Muscle of leg (tissue), 3 donors: ENCODE measurements at regions not wholly inside any gene's neighbourhood (a gene's known extent, or its start where the extent isn't known, plus 50 kb on each side); places are given as distances from the start of the nearest gene placed in this dataset.

Experiments used
- DNase-seq: peaks from one replicate; pipeline ENCODE4 v3.0.0; 2013
- H3K27ac ChIP-seq: one replicate; pipeline ENCODE4 v1.5.1; 2013; ENCODE audit warnings: mild to moderate bottlenecking, low read length, control low read depth
- H3K27me3 ChIP-seq: one replicate; pipeline ENCODE4 v1.6.1; 2013; ENCODE audit warnings: low read length; ENCODE audit not compliant: control insufficient read depth, insufficient read depth
- H3K36me3 ChIP-seq: one replicate; pipeline ENCODE4 v1.6.1; 2013; ENCODE audit warnings: low read length; ENCODE audit not compliant: control insufficient read depth, insufficient read depth
- H3K4me1 ChIP-seq: one replicate; pipeline ENCODE4 v1.6.1; 2013; ENCODE audit warnings: low read length; ENCODE audit not compliant: control insufficient read depth, insufficient read depth
- H3K4me3 ChIP-seq: one replicate; pipeline ENCODE4 v1.5.1; 2013; ENCODE audit warnings: low read length, control low read depth
- H3K9me3 ChIP-seq: replicated peaks from 2 replicates; pipeline ENCODE4 v1.6.1; 2013; ENCODE audit warnings: low read depth, low read length; ENCODE audit not compliant: control insufficient read depth
- WGBS: methylation state at CpG from one replicate; pipeline ENCODE4 v1.1.5; 2013; ENCODE audit warnings: missing lambda C conversion rate; ENCODE audit not compliant: insufficient coverage; 5-methylcytosine and 5-hydroxymethylcytosine counted together

DNA sequence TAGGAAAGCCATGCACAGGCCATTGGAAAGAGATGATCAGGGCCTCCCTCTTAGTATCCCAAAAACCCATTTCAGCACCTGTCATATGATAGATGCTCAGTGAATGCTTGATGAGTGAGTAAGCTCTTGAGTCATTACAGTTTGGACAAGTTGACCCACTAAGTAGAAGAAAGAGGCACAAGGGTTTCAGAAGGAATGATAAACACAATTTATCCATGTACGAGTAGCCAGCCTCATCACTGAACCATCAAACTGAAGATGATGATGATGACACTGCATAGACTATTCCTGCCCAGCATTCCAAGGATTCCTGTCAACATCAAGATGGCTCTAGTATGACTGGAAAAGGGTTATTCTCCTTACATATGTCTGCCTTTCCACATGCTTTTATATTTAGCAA is 596.0 kb downstream of the BCL11A start:
- Histone ChIP-seq H3K36me3 (no peaks in the 10 kb centered on the region), H3K27ac (no peak overlapping the region), H3K4me3 (no peak overlapping the region), H3K9me3 (no peaks in the 10 kb centered on the region), H3K27me3 (no peaks in the 10 kb centered on the region), H3K4me1 (no peaks in the 10 kb centered on the region)
- no CpG with 5 or more reads among the region's 1 CpG for WGBS
- no peak for DNase-seq

- no peaks in the 10 kb centered on the region for H3K4me1 ChIP-seq
- H3K27ac ChIP-seq = no peak overlapping the region
- DNase-seq = no peak
- no peak overlapping the region for H3K4me3 ChIP-seq
- no peaks in the 10 kb centered on the region for H3K36me3 ChIP-seq
- no peaks in the 10 kb centered on the region for H3K9me3 ChIP-seq
- no peaks in the 10 kb centered on the region for H3K27me3 ChIP-seq
- 83% methylated on average over 1 of the region's 4 CpGs for WGBS
Observed at GRCh38 chr2:59956981-59957380, 596.5 kb downstream of the BCL11A start.

GRCh38 chr2:59947917-59948541 is 605.4 kb downstream of the BCL11A start:
- WGBS = 62% methylated on average over 6 of the region's 10 CpGs
- no peaks in the 10 kb centered on the region for H3K27me3 ChIP-seq
- no peaks in the 10 kb centered on the region for H3K9me3 ChIP-seq
- H3K4me3 ChIP-seq = no peak overlapping the region
- DNase-seq = no peak
- H3K4me1 ChIP-seq = no peaks in the 10 kb centered on the region
- no peaks in the 10 kb centered on the region for H3K36me3 ChIP-seq
- H3K27ac ChIP-seq = no peak overlapping the region

- WGBS = no CpG with 5 or more reads among the region's 3 CpGs
- DNase-seq = no peak
- Histone ChIP-seq H3K4me3 (no peak overlapping the region), H3K27me3 (no peaks in the 10 kb centered on the region), H3K9me3 (no peaks in the 10 kb centered on the region), H3K36me3 (no peaks in the 10 kb centered on the region), H3K4me1 (no peaks in the 10 kb centered on the region), H3K27ac (no peak overlapping the region)
Observed at GRCh38 chr2:59947209-59947608, 606.2 kb downstream of the BCL11A start.

DNA sequence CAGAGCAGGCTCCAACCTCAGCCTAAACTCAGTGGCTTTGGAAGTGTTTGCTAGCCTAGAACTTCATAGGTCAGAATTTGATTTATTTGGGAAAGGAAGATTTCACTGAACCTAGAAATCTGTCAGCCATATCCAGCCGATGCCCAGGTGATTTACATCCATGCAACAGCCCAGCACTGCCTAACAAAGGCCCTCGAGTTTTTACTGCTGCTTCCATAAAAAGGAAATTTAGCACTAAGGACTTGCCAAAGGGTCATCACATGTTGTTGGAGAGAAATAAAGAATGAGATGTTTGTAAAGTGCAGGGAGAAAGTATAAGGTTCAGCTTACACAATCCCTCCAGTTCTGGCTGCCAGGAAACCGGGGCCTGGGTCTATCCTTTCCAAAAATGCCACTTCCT is 614.2 kb downstream of the BCL11A start:
- H3K4me1 ChIP-seq = no peaks in the 10 kb centered on the region
- H3K9me3 ChIP-seq = no peaks in the 10 kb centered on the region
- DNase-seq = no peak
- no CpG with 5 or more reads among the region's 3 CpGs for WGBS
- no peak overlapping the region for H3K4me3 ChIP-seq
- H3K27me3 ChIP-seq = no peaks in the 10 kb centered on the region
- no peak overlapping the region for H3K27ac ChIP-seq
- H3K36me3 ChIP-seq = no peaks in the 10 kb centered on the region

- H3K4me3 ChIP-seq = no peak overlapping the region
- H3K36me3 ChIP-seq = no peaks in the 10 kb centered on the region
- H3K9me3 ChIP-seq = no peaks in the 10 kb centered on the region
- WGBS = no CpG with 5 or more reads among the region's 2 CpGs
- no peaks in the 10 kb centered on the region for H3K27me3 ChIP-seq
- H3K27ac ChIP-seq = no peak overlapping the region
- DNase-seq = no peak
- H3K4me1 ChIP-seq = no peaks in the 10 kb centered on the region
Observed at GRCh38 chr2:59938181-59938580, 615.3 kb downstream of the BCL11A start.

GRCh38 chr2:59936048-59936447 is 617.4 kb downstream of the BCL11A start:
- H3K27me3 ChIP-seq = no peaks in the 10 kb centered on the region
- no peaks in the 10 kb centered on the region for H3K36me3 ChIP-seq
- H3K9me3 ChIP-seq = no peaks in the 10 kb centered on the region
- WGBS = 33% methylated on average over 3 of the region's 3 CpGs
- DNase-seq = no peak
- no peaks in the 10 kb centered on the region for H3K4me1 ChIP-seq
- no peak overlapping the region for H3K27ac ChIP-seq
- H3K4me3 ChIP-seq = no peak overlapping the region

GRCh38 chr2:59935005-59935404 is 618.4 kb downstream of the BCL11A start:
- 86% methylated on average over 1 of the region's 2 CpGs for WGBS
- Histone ChIP-seq H3K9me3 (no peaks in the 10 kb centered on the region), H3K36me3 (no peaks in the 10 kb centered on the region), H3K27ac (no peak overlapping the region), H3K4me1 (no peaks in the 10 kb centered on the region), H3K4me3 (no peak overlapping the region), H3K27me3 (no peaks in the 10 kb centered on the region)
- DNase-seq = no peak

DNA sequence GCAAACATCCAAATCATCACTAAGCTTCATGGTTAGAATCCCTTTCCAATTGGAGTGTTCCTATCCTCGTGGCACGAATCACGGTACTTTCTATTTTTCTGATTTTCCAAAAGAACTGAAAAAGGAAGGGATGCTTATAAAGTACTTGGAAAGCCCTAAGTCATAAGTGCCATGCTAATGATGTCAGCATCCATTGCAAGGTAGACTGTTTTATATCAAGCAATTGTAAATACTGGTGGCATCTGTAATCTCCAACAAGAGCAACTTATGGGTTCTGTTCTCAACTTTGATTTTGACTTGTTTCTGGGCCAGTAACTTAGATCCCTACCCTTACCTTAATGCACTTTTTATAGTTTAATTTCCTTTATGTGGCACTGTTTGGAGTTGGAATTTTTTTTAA is 619.5 kb downstream of the BCL11A start:
- Histone ChIP-seq H3K27ac (no peak overlapping the region), H3K4me1 (no peaks in the 10 kb centered on the region), H3K36me3 (no peaks in the 10 kb centered on the region), H3K27me3 (no peaks in the 10 kb centered on the region), H3K4me3 (no peak overlapping the region), H3K9me3 (no peaks in the 10 kb centered on the region)
- WGBS = no CpG with 5 or more reads among the region's 3 CpGs
- no peak for DNase-seq

- no peak overlapping the region for H3K4me3 ChIP-seq
Observed at GRCh38 chr2:59932341-59932740, 621.1 kb downstream of the BCL11A start.

GRCh38 chr2:59930430-59930829 is 623.0 kb downstream of the BCL11A start:
- Histone ChIP-seq H3K4me3 (no peak overlapping the region), H3K9me3 (no peaks in the 10 kb centered on the region), H3K27ac (no peak overlapping the region), H3K27me3 (no peaks in the 10 kb centered on the region), H3K36me3 (no peaks in the 10 kb centered on the region), H3K4me1 (no peaks in the 10 kb centered on the region)
- no peak for DNase-seq
- WGBS = 77% methylated on average over 4 of the region's 4 CpGs

More at GRCh38 chr2:59932341-59932740, 621.1 kb downstream of the BCL11A start:
- no peaks in the 10 kb centered on the region for H3K36me3 ChIP-seq
- no peak overlapping the region for H3K27ac ChIP-seq
- H3K4me1 ChIP-seq = no peaks in the 10 kb centered on the region
- DNase-seq = no peak
- no peaks in the 10 kb centered on the region for H3K9me3 ChIP-seq
- WGBS = 67% methylated on average over 4 of the region's 5 CpGs
- H3K27me3 ChIP-seq = no peaks in the 10 kb centered on the region
